Activated naive CD8-positive, alpha-beta T cell treated with anti-CD3 and anti-CD28 coated beads for 36 hours (primary cell): ENCODE measurements at regions not wholly inside any gene's neighbourhood (a gene's known extent, or its start where the extent isn't known, plus 50 kb on each side); places are given as distances from the start of the nearest gene placed in this dataset.
"Not testable (repeated sequence)": the region's sequence is repeated elsewhere in the genome, so short reads cannot be mapped to it uniquely, and the experiment has no call there.

Source experiments
- DNase-seq: peaks from one replicate; pipeline ENCODE4 v3.0.0; 2021
- H3K27ac Mint-ChIP-seq: one replicate; pipeline ENCODE4 v1.8.0; 2022; ENCODE audit warnings: mild to moderate bottlenecking, moderate library complexity, mixed read lengths
- H3K27me3 Mint-ChIP-seq: one replicate; pipeline ENCODE4 v1.8.0; 2022; ENCODE audit warnings: mild to moderate bottlenecking, mixed read lengths
- H3K36me3 Mint-ChIP-seq: one replicate; pipeline ENCODE4 v1.8.0; 2021; ENCODE audit warnings: mild to moderate bottlenecking, mixed read lengths
- H3K4me1 Mint-ChIP-seq: one replicate; pipeline ENCODE4 v1.8.0; 2021; ENCODE audit warnings: mixed read lengths
- H3K4me3 Mint-ChIP-seq: one replicate; pipeline ENCODE4 v1.8.0; 2022; ENCODE audit warnings: mild to moderate bottlenecking, moderate library complexity, mixed read lengths
- H3K9me3 Mint-ChIP-seq: one replicate; pipeline ENCODE4 v1.8.0; 2022; ENCODE audit warnings: mixed read lengths

GRCh38 chr12:80001562-80001961 is 66.7 kb upstream of the PPP1R12A start:
- H3K4me1 Mint-ChIP-seq, result peaks cover 2% of the 10 kb centered on the region
- DNase-seq, result no peak
- peaks cover 2% of the 10 kb centered on the region for H3K27me3 Mint-ChIP-seq
- H3K27ac Mint-ChIP-seq, result no peak overlapping the region
- no peak overlapping the region for H3K4me3 Mint-ChIP-seq
- H3K9me3 Mint-ChIP-seq, result peaks cover 2% of the 10 kb centered on the region
- H3K36me3 Mint-ChIP-seq, result no peaks in the 10 kb centered on the region

DNA sequence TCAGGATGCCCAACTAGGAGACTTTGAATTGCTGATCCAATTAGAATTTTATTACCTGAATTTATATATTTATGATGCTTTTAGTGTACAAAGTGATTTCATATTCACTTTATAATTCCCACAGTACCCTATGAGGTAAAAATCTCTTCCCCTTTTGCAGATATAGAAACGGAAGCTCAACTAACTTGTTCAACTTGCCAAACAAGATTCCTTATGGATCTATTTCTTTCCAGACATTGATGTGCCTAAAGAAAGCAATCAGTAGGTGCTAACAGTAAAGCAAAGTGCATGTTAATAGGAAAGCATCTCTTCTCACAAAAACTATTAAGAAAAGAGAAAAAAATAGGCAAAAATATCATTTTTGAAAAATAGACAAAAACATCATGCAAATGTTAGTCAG is 65.9 kb upstream of the PPP1R12A start:
- Mint-ChIP-seq H3K9me3 (peaks cover 2% of the 10 kb centered on the region), H3K27me3 (peaks cover 8% of the 10 kb centered on the region), H3K27ac (no peak overlapping the region), H3K4me3 (no peak overlapping the region), H3K36me3 (no peaks in the 10 kb centered on the region), H3K4me1 (peaks cover 2% of the 10 kb centered on the region)
- DNase-seq, result no peak

DNA sequence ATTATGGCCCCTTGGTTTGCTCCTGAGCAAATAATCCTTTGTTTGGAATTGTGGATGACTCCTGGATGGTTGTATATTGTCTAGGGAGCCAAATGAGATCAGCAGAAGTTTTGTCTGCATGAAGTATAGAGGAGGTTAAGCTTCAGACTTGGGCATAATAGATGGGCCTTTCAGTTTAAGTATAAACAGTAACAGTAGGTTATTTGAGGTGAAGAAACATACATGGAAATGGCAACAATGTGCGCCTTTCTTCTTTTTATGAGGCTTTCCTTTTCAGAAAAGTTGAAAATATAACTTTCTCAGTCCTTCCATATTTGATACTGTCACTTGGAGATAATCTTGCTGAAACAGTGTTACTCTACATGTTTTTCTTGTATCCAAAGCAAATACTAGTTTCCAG is 63.7 kb upstream of the PPP1R12A start:
- Mint-ChIP-seq H3K36me3 (no peaks in the 10 kb centered on the region), H3K9me3 (peaks cover 5% of the 10 kb centered on the region), H3K27ac (no peak overlapping the region), H3K4me1 (no peaks in the 10 kb centered on the region), H3K27me3 (peaks cover 10% of the 10 kb centered on the region), H3K4me3 (no peak overlapping the region)
- DNase-seq, result no peak

DNA sequence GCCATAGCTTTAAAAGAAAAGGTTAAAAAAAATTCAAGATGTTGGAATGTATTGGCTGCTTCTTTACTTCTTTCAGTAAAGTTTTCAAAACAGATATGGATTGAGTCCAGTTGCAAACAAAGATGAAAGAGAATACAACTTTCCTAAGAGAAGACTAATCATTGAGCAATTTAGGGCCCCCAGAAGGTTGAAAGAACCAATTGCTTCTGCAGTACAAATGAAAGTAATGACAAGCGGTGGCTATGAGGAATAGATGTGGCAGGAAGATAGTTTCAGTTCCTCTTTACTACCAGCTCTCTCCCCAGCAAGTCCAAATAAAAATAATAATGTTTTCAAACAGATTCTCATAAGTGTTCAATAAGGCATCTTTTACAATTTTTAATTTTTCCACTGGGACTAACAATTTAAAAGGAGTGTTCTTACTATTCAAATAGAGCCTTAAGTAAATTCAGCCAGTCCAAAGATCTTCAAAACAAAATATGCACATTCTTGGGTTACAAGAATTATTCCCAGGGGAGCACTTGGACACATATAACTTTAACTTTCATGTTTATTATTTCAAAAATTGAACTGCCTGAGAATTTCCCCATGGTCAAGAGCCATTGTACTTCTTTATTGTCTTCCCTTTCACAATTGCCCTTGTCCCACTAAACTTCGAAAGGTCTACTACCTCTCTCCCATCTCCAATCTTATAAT is 62.3 kb upstream of the PPP1R12A start:
- H3K4me1 Mint-ChIP-seq, result no peaks in the 10 kb centered on the region
- H3K27ac Mint-ChIP-seq, result no peak overlapping the region
- no peaks in the 10 kb centered on the region for H3K36me3 Mint-ChIP-seq
- H3K27me3 Mint-ChIP-seq, result peaks cover 10% of the 10 kb centered on the region
- DNase-seq, result no peak
- H3K9me3 Mint-ChIP-seq, result peaks cover 5% of the 10 kb centered on the region
- no peak overlapping the region for H3K4me3 Mint-ChIP-seq

- not testable (repeated sequence) for H3K4me3 Mint-ChIP-seq, H3K27me3 Mint-ChIP-seq, H3K27ac Mint-ChIP-seq, H3K9me3 Mint-ChIP-seq, H3K36me3 Mint-ChIP-seq, DNase-seq, H3K4me1 Mint-ChIP-seq
These were observed 60.6 kb upstream of the PPP1R12A start for GRCh38 chr12:79995385-79996084.

- Mint-ChIP-seq H3K36me3 (no peaks in the 10 kb centered on the region), H3K4me3 (no peak overlapping the region), H3K9me3 (peaks cover 2% of the 10 kb centered on the region), H3K4me1 (peaks cover 3% of the 10 kb centered on the region), H3K27me3 (peaks cover 8% of the 10 kb centered on the region), H3K27ac (no peak overlapping the region)
- no peak for DNase-seq
These were observed 58.4 kb upstream of the PPP1R12A start for GRCh38 chr12:79993106-79993862.

- Mint-ChIP-seq H3K36me3 (no peaks in the 10 kb centered on the region), H3K9me3 (peaks cover 2% of the 10 kb centered on the region), H3K4me3 (no peak overlapping the region), H3K4me1 (peaks cover 3% of the 10 kb centered on the region), H3K27ac (no peak overlapping the region), H3K27me3 (peaks cover 8% of the 10 kb centered on the region)
- DNase-seq, result no peak
These were observed 56.7 kb upstream of the PPP1R12A start for GRCh38 chr12:79991586-79991985.

- not testable (repeated sequence) for H3K9me3 Mint-ChIP-seq, H3K27ac Mint-ChIP-seq, H3K36me3 Mint-ChIP-seq, H3K4me1 Mint-ChIP-seq, DNase-seq, H3K27me3 Mint-ChIP-seq, H3K4me3 Mint-ChIP-seq
These were observed 55.8 kb upstream of the PPP1R12A start for GRCh38 chr12:79990509-79991338.

DNA sequence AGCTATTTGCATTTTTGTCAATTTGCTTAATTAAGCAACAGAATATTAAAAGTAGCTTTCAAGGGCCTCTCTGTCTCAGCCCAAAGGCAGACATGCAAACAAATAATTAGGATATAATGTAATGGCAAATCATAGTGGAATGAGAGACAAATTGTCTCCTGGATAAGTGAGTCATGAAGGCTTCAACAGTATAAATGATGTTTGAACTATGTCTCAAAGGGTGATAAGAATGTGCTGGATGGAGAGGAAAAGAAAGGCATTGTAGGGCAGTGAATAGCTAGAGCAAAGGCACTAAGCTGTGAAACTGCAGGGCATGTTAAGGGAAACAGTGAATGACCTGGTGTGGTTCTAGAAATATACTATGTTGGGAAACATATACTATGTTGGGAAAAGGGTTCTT is 53.5 kb upstream of the PPP1R12A start:
- H3K27ac Mint-ChIP-seq, result no peak overlapping the region
- H3K36me3 Mint-ChIP-seq, result no peaks in the 10 kb centered on the region
- no peak for DNase-seq
- H3K4me1 Mint-ChIP-seq, result peaks cover 3% of the 10 kb centered on the region
- H3K9me3 Mint-ChIP-seq, result no peaks in the 10 kb centered on the region
- H3K4me3 Mint-ChIP-seq, result no peak overlapping the region
- peaks cover 3% of the 10 kb centered on the region for H3K27me3 Mint-ChIP-seq

DNA sequence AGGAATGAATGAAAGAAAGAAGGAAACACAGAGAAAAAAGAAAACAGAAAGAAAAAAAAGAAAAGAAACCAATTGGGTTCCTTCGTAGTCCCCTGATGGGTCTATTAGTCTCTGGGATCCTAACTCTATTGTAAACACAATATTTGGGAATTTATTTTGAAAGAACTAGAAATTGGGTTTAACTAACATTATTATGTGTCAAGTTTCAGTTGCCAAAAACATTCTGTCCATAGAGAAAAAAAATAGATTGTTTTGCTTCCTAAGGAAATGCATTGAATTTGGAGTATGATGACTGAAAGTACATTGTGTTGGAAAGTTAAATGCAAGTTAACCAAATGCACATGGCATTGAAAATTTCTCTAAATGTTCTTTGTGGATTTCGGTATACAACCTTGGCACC is 52.8 kb upstream of the PPP1R12A start:
- Mint-ChIP-seq H3K36me3 (no peaks in the 10 kb centered on the region), H3K9me3 (no peaks in the 10 kb centered on the region)

More for the DNA sequence above, 52.8 kb upstream of the PPP1R12A start:
- H3K4me1 Mint-ChIP-seq, result peaks cover 3% of the 10 kb centered on the region
- H3K4me3 Mint-ChIP-seq, result no peak overlapping the region
- peaks cover 5% of the 10 kb centered on the region for H3K27me3 Mint-ChIP-seq
- no peak for DNase-seq
- H3K27ac Mint-ChIP-seq, result no peak overlapping the region
